Astrocyte (in vitro differentiated cells and primary cell): ENCODE measurements at regions not wholly inside any gene's neighbourhood (a gene's known extent, or its start where the extent isn't known, plus 50 kb on each side); places are given as distances from the start of the nearest gene placed in this dataset.

ENCODE experiments used
- CTCF ChIP-seq: IDR thresholded peaks from 2 replicates; pipeline ENCODE4 v1.5.1; 2011; ENCODE audit warnings: low read depth, mild to moderate bottlenecking, inconsistent platforms, low read length, moderate library complexity; ENCODE audit not compliant: insufficient read depth
- EZH2 ChIP-seq: IDR thresholded peaks from 2 replicates; pipeline ENCODE4 v1.6.1; 2012; ENCODE audit warnings: mild to moderate bottlenecking, low read length, inconsistent platforms; ENCODE audit not compliant: insufficient read depth

- TF ChIP-seq CTCF = no peak
- no peak for TF ChIP-seq EZH2
Observed at GRCh38 chr22:49155039-49155769, 672.5 kb downstream of the BRD1 start.
